SK-N-MC (cell line): ENCODE measurements at regions not wholly inside any gene's neighbourhood (a gene's known extent, or its start where the extent isn't known, plus 50 kb on each side); places are given as distances from the start of the nearest gene placed in this dataset.

ENCODE experiments used
- EZH2 ChIP-seq: fragments of 200-600 bp; sonication (generic); IDR thresholded peaks from one replicate; pipeline ENCODE4 v1.6.1; 2017; ENCODE audit warnings: antibody characterized with exemption
- FOXP2 ChIP-seq: optimal IDR thresholded peaks from 2 replicates; pipeline ENCODE3; 2011; ENCODE audit warnings: mild to moderate bottlenecking, moderate library complexity; ENCODE audit not compliant: insufficient read depth; ENCODE audit errors: extremely low read length, control extremely low read depth
- POLR2AphosphoS5 ChIP-seq: IDR thresholded peaks from 2 replicates; pipeline ENCODE4 v1.6.1; 2012; ENCODE audit warnings: mild to moderate bottlenecking, low read depth, low read length, borderline replicate concordance

DNA sequence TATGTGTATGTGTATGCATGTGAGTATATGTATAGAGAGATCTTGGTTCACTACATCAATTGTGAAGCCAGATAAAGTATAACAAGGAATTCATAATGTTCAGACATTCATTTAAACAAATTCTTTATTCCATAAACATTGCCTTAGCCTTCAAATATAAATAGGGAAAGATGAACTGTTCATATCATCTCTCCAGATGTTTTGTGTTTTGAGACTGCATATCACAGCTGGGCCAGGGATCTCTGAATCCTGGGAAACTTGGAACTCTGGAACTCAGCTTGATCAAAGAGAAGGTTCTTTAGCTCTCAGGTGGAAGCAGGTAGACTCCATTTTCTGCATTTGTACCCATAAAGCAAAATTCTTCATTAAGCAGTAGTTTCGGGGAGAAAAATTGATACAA is 272.6 kb upstream of the ETAA1 start:
- TF ChIP-seq POLR2AphosphoS5 (no peak), EZH2 (no peak), FOXP2 (no peak)
